H1 (cell line): ENCODE measurements at regions not wholly inside any gene's neighbourhood (a gene's known extent, or its start where the extent isn't known, plus 50 kb on each side); places are given as distances from the start of the nearest gene placed in this dataset.
"Not testable (repeated sequence)": the region's sequence is repeated elsewhere in the genome, so short reads cannot be mapped to it uniquely, and the experiment has no call there.

Source experiments
- EP300 ChIP-seq, 2 experiments: IDR thresholded peaks; 1 replicate in 1 of 2; 2 replicates in 1 of 2; pipeline ENCODE4 v1.6.1; 2011 to 2012; ENCODE audit warnings: low read depth in 2 of 2, low read length in 2 of 2, mild to moderate bottlenecking in 2 of 2, borderline replicate concordance in 1 of 2, inconsistent platforms in 1 of 2, moderate library complexity in 1 of 2
- FOSL1 ChIP-seq: IDR thresholded peaks from 2 replicates; pipeline ENCODE4 v1.6.1; 2011; ENCODE audit warnings: mild to moderate bottlenecking, low read depth, low read length, moderate library complexity; ENCODE audit not compliant: insufficient read depth
- HDAC2 ChIP-seq, 2 experiments: fragments of 300-600 bp in 1 of 2; sonication (generic) in 1 of 2; IDR thresholded peaks; 2 replicates each; pipeline ENCODE4 v1.6.1; 2011 to 2012; ENCODE audit warnings: low read depth in 2 of 2, low read length in 2 of 2, mild to moderate bottlenecking in 2 of 2, moderate library complexity in 2 of 2, borderline replicate concordance in 1 of 2, inconsistent platforms in 1 of 2
- MAFK ChIP-seq: IDR thresholded peaks from 2 replicates; pipeline ENCODE4 v1.6.1; 2012; ENCODE audit warnings: low read depth, mild to moderate bottlenecking, improper control_type of control experiment, low read length
- NRF1 ChIP-seq: IDR thresholded peaks from 2 replicates; pipeline ENCODE4 v1.6.1; 2011; ENCODE audit warnings: mild to moderate bottlenecking, low read depth, low read length, improper control_type of control experiment
- POLR2A ChIP-seq, 2 experiments: IDR thresholded peaks; 1 replicate in 1 of 2; 2 replicates in 1 of 2; pipeline ENCODE4 v1.6.1; 2011; ENCODE audit warnings: low read depth in 2 of 2, low read length in 2 of 2, mild to moderate bottlenecking in 2 of 2; ENCODE audit errors: control extremely low read depth in 1 of 2
- RFX5 ChIP-seq: IDR thresholded peaks from 2 replicates; pipeline ENCODE4 v1.6.1; 2011; ENCODE audit warnings: low read depth, low read length, improper control_type of control experiment, borderline replicate concordance
- SIRT6 ChIP-seq: IDR thresholded peaks from one replicate; pipeline ENCODE4 v1.7.1; 2012; ENCODE audit warnings: low read length, inconsistent platforms
- SP1 ChIP-seq: IDR thresholded peaks from 2 replicates; pipeline ENCODE4 v1.6.1; 2011; ENCODE audit warnings: low read depth, low read length
- TEAD4 ChIP-seq: IDR thresholded peaks from 2 replicates; pipeline ENCODE4 v1.6.1; 2012; ENCODE audit warnings: low read depth, low read length, inconsistent platforms, mixed read lengths
- TF ChIP-seq, protein P1 (sequence below), 3 experiments: IDR thresholded peaks; 1 replicate in 2 of 3; 2 replicates in 1 of 3; pipeline versions ENCODE4 v1.5.1 to v1.6.1; 2011; ENCODE audit warnings: low read length in 3 of 3, mild to moderate bottlenecking in 3 of 3, inconsistent platforms in 2 of 3, low read depth in 1 of 3, moderate library complexity in 1 of 3; ENCODE audit not compliant: insufficient read depth in 1 of 3; ENCODE audit errors: control extremely low read depth in 1 of 3

- not testable (repeated sequence) for TF ChIP-seq MAFK; NRF1; SIRT6; RFX5; EP300 (IDR thresholded peaks at IDR 0.05; ENCODE audit: borderline replicate concordance in 1 of 2, low read depth in 2 of 2, low read length in 2 of 2); SP1; POLR2A (IDR thresholded peaks at IDR 0.05; ENCODE audit: control extremely low read depth in 1 of 2, low read depth in 2 of 2, low read length in 2 of 2); TEAD4; FOSL1; HDAC2 (IDR thresholded peaks at IDR 0.05; ENCODE audit: borderline replicate concordance in 1 of 2, low read depth in 2 of 2, low read length in 2 of 2)
- TF ChIP-seq, protein P1, sequence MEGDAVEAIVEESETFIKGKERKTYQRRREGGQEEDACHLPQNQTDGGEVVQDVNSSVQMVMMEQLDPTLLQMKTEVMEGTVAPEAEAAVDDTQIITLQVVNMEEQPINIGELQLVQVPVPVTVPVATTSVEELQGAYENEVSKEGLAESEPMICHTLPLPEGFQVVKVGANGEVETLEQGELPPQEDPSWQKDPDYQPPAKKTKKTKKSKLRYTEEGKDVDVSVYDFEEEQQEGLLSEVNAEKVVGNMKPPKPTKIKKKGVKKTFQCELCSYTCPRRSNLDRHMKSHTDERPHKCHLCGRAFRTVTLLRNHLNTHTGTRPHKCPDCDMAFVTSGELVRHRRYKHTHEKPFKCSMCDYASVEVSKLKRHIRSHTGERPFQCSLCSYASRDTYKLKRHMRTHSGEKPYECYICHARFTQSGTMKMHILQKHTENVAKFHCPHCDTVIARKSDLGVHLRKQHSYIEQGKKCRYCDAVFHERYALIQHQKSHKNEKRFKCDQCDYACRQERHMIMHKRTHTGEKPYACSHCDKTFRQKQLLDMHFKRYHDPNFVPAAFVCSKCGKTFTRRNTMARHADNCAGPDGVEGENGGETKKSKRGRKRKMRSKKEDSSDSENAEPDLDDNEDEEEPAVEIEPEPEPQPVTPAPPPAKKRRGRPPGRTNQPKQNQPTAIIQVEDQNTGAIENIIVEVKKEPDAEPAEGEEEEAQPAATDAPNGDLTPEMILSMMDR (IDR thresholded peaks at IDR 0.05; ENCODE audit: control extremely low read depth in 1 of 3, insufficient read depth in 1 of 3, low read depth in 1 of 3, low read length in 3 of 3): not testable (repeated sequence)
These were observed 3980.3 kb upstream of the TPTE start for GRCh38 chr21:6541036-6541435.
